HEK293 (cell line): ENCODE measurements at regions not wholly inside any gene's neighbourhood (a gene's known extent, or its start where the extent isn't known, plus 50 kb on each side); places are given as distances from the start of the nearest gene placed in this dataset.

ENCODE experiments used
- CTCF ChIA-PET: fragments of 350-600 bp; formaldehyde crosslinking; extraction: SDS; loops from one replicate; lab custom pipeline; 2021; ENCODE audit warnings: antibody characterized with exemption; lab: Yijun Ruan, JAX
- POLR2A ChIA-PET: fragments of 300-600 bp; formaldehyde crosslinking; extraction: SDS; loops from one replicate; lab custom pipeline; 2020; ENCODE audit warnings: antibody characterized with exemption, inconsistent platforms; lab: Yijun Ruan, JAX
- H3K27ac ChIP-seq: fragments of 200-500 bp; sonication (Bioruptor generic); 2 replicates; pipeline ENCODE4 v1.5.1; 2014; ENCODE audit warnings: low read depth, low read length, control low read depth, inconsistent platforms; ENCODE audit errors: extremely low read depth
- H3K36me3 ChIP-seq, 2 experiments: fragments of 200-500 bp in 1 of 2; sonication (Bioruptor generic) in 1 of 2; 1 replicate in 1 of 2; 2 replicates in 1 of 2; pipeline ENCODE4 v1.5.1; 2014 to 2017; ENCODE audit warnings: inconsistent platforms in 2 of 2, low read length in 2 of 2; ENCODE audit not compliant: control insufficient read depth in 2 of 2, insufficient read depth in 1 of 2
- H3K4me1 ChIP-seq: fragments of 200-500 bp; sonication (Bioruptor generic); 2 replicates; pipeline ENCODE4 v1.5.1; 2014; ENCODE audit warnings: mild to moderate bottlenecking, low read length, inconsistent platforms; ENCODE audit not compliant: control insufficient read depth, insufficient read depth
- H3K4me3 ChIP-seq: 2 replicates; pipeline ENCODE4 v1.5.1; 2011; ENCODE audit warnings: low read depth, mild to moderate bottlenecking, control low read depth, low read length, moderate library complexity
- H3K9me3 ChIP-seq: fragments of 200-500 bp; sonication (Bioruptor generic); 2 replicates; pipeline ENCODE4 v1.5.1; 2014; ENCODE audit warnings: low read depth, low read length, inconsistent platforms; ENCODE audit not compliant: control insufficient read depth, insufficient read depth
- GLIS1 ChIP-seq: fragments of 450-650 bp; formaldehyde crosslinking; IDR thresholded peaks from 2 replicates; pipeline ENCODE4 v1.5.1; 2016; ENCODE audit warnings: missing biosample characterization, missing genetic modification characterization
- GLIS2 ChIP-seq: fragments of 450-650 bp; formaldehyde crosslinking; IDR thresholded peaks from 2 replicates; pipeline ENCODE4 v1.5.1; 2016; ENCODE audit warnings: missing biosample characterization, missing genetic modification characterization
- KLF16 ChIP-seq: fragments of 450-650 bp; formaldehyde crosslinking; IDR thresholded peaks from 2 replicates; pipeline ENCODE4 v1.5.1; 2017; ENCODE audit warnings: missing biosample characterization, missing genetic modification characterization
- KLF17 ChIP-seq: fragments of 450-650 bp; formaldehyde crosslinking; IDR thresholded peaks from 2 replicates; pipeline ENCODE4 v1.5.1; 2016; ENCODE audit warnings: missing biosample characterization, missing genetic modification characterization
- KLF7 ChIP-seq: fragments of 450-650 bp; formaldehyde crosslinking; IDR thresholded peaks from 2 replicates; pipeline ENCODE4 v1.5.1; 2016; ENCODE audit warnings: missing biosample characterization, missing genetic modification characterization, borderline replicate concordance
- SETDB1 ChIP-seq: IDR thresholded peaks from one replicate; pipeline ENCODE4 v1.6.1; 2017; ENCODE audit warnings: mild to moderate bottlenecking, low read length, moderate library complexity, mixed read lengths; ENCODE audit not compliant: insufficient read length
- ZIC2 ChIP-seq: fragments of 450-650 bp; formaldehyde crosslinking; IDR thresholded peaks from 2 replicates; pipeline ENCODE4 v1.5.1; 2016; ENCODE audit warnings: missing biosample characterization, missing genetic modification characterization
- ZNF140 ChIP-seq: fragments of 450-650 bp; formaldehyde crosslinking; IDR thresholded peaks from 2 replicates; pipeline ENCODE4 v1.5.1; 2016; ENCODE audit warnings: missing biosample characterization, missing genetic modification characterization
- ZNF223 ChIP-seq: fragments of 450-650 bp; formaldehyde crosslinking; IDR thresholded peaks from 2 replicates; pipeline ENCODE4 v1.5.1; 2016; ENCODE audit warnings: missing biosample characterization, missing genetic modification characterization
- ZNF433 ChIP-seq: fragments of 450-650 bp; formaldehyde crosslinking; IDR thresholded peaks from 2 replicates; pipeline ENCODE4 v1.5.1; 2016; ENCODE audit warnings: missing biosample characterization, missing genetic modification characterization, low read depth
- ZNF610 ChIP-seq: fragments of 450-650 bp; formaldehyde crosslinking; IDR thresholded peaks from 2 replicates; pipeline ENCODE4 v1.5.1; 2016; ENCODE audit warnings: missing biosample characterization, missing genetic modification characterization, borderline replicate concordance
- ZNF670 ChIP-seq: fragments of 450-650 bp; formaldehyde crosslinking; IDR thresholded peaks from 2 replicates; pipeline ENCODE4 v1.5.1; 2016; ENCODE audit warnings: missing biosample characterization, missing genetic modification characterization, low read depth
- ZNF76 ChIP-seq: fragments of 450-650 bp; formaldehyde crosslinking; IDR thresholded peaks from 2 replicates; pipeline ENCODE4; 2016; ENCODE audit warnings: low read depth, missing biosample characterization, missing genetic modification characterization, borderline replicate concordance
- ZNF785 ChIP-seq: fragments of 450-650 bp; formaldehyde crosslinking; IDR thresholded peaks from 2 replicates; pipeline ENCODE4 v1.5.1; 2016; ENCODE audit warnings: missing biosample characterization, missing genetic modification characterization
- ZNF830 ChIP-seq: fragments of 450-650 bp; IDR thresholded peaks from 2 replicates; pipeline ENCODE4 v1.5.0; 2018; ENCODE audit warnings: missing biosample characterization, missing genetic modification characterization, low read depth, mild to moderate bottlenecking, moderate library complexity
- ZSCAN5A ChIP-seq: fragments of 450-650 bp; formaldehyde crosslinking; IDR thresholded peaks from 2 replicates; pipeline ENCODE4 v1.5.1; 2016; ENCODE audit warnings: missing biosample characterization, missing genetic modification characterization
- ZXDB ChIP-seq: fragments of 450-650 bp; formaldehyde crosslinking; IDR thresholded peaks from 2 replicates; pipeline ENCODE4 v1.5.1; 2016; ENCODE audit warnings: missing biosample characterization, missing genetic modification characterization
- TF ChIP-seq, protein P1 (sequence below): fragments of 450-650 bp; formaldehyde crosslinking; conservative IDR thresholded peaks from 2 replicates; pipeline ENCODE4 v1.5.1; 2016; ENCODE audit warnings: low read depth, missing biosample characterization, missing genetic modification characterization
- TF ChIP-seq, protein P2 (sequence below): fragments of 450-650 bp; IDR thresholded peaks from 2 replicates; pipeline ENCODE4 v1.5.1; 2018; ENCODE audit warnings: missing biosample characterization, missing genetic modification characterization
- TF ChIP-seq, protein P3 (sequence below): fragments of 450-650 bp; formaldehyde crosslinking; IDR thresholded peaks from 2 replicates; pipeline ENCODE4 v1.5.1; 2016; ENCODE audit warnings: missing biosample characterization, missing genetic modification characterization

- Histone ChIP-seq H3K27ac (no peak overlapping the region), H3K4me3 (no peak overlapping the region), H3K36me3 (no peaks in the 10 kb centered on the region), H3K9me3 (no peaks in the 10 kb centered on the region), H3K4me1 (no peaks in the 10 kb centered on the region)
- POLR2A ChIA-PET, result no interaction called here
- CTCF ChIA-PET, result no interaction called here
- peak; percentile 18; the same call in 1 of the 2 replicates for TF ChIP-seq ZIC2
- TF ChIP-seq KLF17 (tag by site-specific recombination), result no peak
- TF ChIP-seq ZNF140 (tag by site-specific recombination), result no peak
- peak; percentile 75 for TF ChIP-seq GLIS1 (tag by site-specific recombination)
Measured at GRCh38 chr5:62068554-62068953, 237.5 kb upstream of the KIF2A start.

DNA sequence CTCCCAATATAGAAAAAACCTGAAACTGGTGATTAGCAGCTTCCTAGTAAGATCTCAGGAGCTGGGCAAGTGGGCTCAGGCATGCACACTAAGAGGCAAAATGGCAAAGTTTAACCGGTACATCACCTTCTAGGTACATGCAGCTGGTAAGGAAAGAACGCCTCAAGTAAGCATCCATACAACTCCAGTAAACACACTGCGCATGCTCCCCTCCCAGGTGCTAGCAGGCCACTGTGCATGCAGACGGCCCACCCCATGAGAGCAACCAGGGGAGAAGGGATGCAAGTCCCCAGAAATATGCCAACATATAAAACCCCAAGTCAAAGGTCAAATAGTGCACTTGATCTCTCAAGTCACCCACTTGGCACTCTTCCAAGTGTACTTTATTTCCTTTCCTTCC, 228.6 kb upstream of the KIF2A start:
- Histone ChIP-seq H3K4me3 (no peak overlapping the region), H3K36me3 (no peaks in the 10 kb centered on the region), H3K9me3 (no peaks in the 10 kb centered on the region), H3K4me1 (peaks cover 2% of the 10 kb centered on the region; the same call in 1 of the 2 replicates), H3K27ac (no peak overlapping the region)
- ChIA-PET CTCF (interaction anchor here (0.8 kb wide), 1 partner anchor 488 kb away, joined by 4 read pairs; no protein-coding TSS in a partner anchor), POLR2A (no interaction called here)
- TF ChIP-seq ZNF785 (tag by site-specific recombination), result no peak
- no peak for TF ChIP-seq ZNF670 (tag by site-specific recombination)
- no peak for TF ChIP-seq GLIS2
- TF ChIP-seq ZNF610, result no peak
- TF ChIP-seq ZNF76 (tag by site-specific recombination), result no peak
- no peak for TF ChIP-seq ZNF223 (tag by site-specific recombination)
- no peak for TF ChIP-seq KLF7 (tag by site-specific recombination)
- TF ChIP-seq ZNF433 (tag by site-specific recombination), result no peak
- TF ChIP-seq, protein P1, sequence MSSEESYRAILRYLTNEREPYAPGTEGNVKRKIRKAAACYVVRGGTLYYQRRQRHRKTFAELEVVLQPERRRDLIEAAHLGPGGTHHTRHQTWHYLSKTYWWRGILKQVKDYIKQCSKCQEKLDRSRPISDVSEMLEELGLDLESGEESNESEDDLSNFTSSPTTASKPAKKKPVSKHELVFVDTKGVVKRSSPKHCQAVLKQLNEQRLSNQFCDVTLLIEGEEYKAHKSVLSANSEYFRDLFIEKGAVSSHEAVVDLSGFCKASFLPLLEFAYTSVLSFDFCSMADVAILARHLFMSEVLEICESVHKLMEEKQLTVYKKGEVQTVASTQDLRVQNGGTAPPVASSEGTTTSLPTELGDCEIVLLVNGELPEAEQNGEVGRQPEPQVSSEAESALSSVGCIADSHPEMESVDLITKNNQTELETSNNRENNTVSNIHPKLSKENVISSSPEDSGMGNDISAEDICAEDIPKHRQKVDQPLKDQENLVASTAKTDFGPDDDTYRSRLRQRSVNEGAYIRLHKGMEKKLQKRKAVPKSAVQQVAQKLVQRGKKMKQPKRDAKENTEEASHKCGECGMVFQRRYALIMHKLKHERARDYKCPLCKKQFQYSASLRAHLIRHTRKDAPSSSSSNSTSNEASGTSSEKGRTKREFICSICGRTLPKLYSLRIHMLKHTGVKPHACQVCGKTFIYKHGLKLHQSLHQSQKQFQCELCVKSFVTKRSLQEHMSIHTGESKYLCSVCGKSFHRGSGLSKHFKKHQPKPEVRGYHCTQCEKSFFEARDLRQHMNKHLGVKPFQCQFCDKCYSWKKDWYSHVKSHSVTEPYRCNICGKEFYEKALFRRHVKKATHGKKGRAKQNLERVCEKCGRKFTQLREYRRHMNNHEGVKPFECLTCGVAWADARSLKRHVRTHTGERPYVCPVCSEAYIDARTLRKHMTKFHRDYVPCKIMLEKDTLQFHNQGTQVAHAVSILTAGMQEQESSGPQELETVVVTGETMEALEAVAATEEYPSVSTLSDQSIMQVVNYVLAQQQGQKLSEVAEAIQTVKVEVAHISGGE (tag by site-specific recombination), result no peak
- TF ChIP-seq KLF16 (tag by site-specific recombination), result no peak

DNA sequence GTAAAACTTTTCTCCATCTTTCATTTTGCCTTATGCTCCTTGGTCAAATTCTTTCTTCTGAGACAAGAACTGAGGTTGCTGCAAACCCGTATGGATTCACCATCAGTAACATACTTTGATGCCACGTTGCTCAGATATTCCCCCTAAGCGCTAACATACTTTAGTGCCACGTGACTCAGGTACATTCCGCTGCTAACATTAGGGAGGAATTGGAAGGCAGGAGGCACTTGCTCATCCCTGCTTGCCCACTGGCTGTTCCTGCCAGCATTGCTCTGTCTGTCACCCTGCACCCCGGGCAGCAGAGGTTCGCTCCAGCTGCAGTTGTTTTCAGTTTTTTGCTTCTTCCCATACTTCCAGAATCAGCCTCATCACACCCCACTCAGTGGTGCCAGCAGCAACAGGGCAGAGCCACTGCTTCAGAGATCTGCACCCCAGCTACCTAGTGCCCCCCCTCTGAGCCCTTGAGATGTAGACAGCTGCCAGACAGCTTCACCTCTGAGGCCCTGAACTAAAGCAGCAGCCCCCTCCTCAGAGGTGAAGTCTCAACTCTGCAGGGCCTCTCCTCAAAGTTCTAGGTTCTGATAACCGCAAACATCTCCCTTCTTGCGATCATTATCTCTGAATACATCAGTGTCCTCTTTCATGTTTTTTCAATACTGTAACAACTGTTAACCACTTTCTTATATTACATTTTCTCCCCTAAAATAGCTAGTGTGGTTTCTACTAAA, 228.0 kb upstream of the KIF2A start:
- H3K4me3 ChIP-seq, result no peak overlapping the region
- ChIA-PET POLR2A (no interaction called here), CTCF (interaction anchor here (0.8 kb wide), 1 partner anchor 489 kb away, joined by 4 read pairs; no protein-coding TSS in a partner anchor)
- peaks cover 2% of the 10 kb centered on the region; the same call in 1 of the 2 replicates for H3K4me1 ChIP-seq
- H3K36me3 ChIP-seq, result no peaks in the 10 kb centered on the region
- TF ChIP-seq ZSCAN5A (tag by site-specific recombination) (no peak), SETDB1 (no peak), ZNF830 (tag by site-specific recombination) (no peak), ZXDB (tag by site-specific recombination) (no peak)
- TF ChIP-seq, protein P2, sequence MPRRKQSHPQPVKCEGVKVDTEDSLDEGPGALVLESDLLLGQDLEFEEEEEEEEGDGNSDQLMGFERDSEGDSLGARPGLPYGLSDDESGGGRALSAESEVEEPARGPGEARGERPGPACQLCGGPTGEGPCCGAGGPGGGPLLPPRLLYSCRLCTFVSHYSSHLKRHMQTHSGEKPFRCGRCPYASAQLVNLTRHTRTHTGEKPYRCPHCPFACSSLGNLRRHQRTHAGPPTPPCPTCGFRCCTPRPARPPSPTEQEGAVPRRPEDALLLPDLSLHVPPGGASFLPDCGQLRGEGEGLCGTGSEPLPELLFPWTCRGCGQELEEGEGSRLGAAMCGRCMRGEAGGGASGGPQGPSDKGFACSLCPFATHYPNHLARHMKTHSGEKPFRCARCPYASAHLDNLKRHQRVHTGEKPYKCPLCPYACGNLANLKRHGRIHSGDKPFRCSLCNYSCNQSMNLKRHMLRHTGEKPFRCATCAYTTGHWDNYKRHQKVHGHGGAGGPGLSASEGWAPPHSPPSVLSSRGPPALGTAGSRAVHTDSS, result no peak
- TF ChIP-seq, protein P3, sequence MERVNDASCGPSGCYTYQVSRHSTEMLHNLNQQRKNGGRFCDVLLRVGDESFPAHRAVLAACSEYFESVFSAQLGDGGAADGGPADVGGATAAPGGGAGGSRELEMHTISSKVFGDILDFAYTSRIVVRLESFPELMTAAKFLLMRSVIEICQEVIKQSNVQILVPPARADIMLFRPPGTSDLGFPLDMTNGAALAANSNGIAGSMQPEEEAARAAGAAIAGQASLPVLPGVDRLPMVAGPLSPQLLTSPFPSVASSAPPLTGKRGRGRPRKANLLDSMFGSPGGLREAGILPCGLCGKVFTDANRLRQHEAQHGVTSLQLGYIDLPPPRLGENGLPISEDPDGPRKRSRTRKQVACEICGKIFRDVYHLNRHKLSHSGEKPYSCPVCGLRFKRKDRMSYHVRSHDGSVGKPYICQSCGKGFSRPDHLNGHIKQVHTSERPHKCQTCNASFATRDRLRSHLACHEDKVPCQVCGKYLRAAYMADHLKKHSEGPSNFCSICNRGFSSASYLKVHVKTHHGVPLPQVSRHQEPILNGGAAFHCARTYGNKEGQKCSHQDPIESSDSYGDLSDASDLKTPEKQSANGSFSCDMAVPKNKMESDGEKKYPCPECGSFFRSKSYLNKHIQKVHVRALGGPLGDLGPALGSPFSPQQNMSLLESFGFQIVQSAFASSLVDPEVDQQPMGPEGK (tag by site-specific recombination), result no peak
- H3K9me3 ChIP-seq, result no peaks in the 10 kb centered on the region
- H3K27ac ChIP-seq, result no peak overlapping the region
